ENCODE measurements at regions not wholly inside any gene's neighbourhood (a gene's known extent, or its start where the extent isn't known, plus 50 kb on each side); places are given as distances from the start of the nearest gene placed in this dataset.

GRCh38 chr4:115274545-115274944 is 161.1 kb upstream of the NDST4 start:
- no peaks in the 10 kb centered on the region for H3K36me3 ChIP-seq (replicated peaks in 1 of 2; ENCODE audit: control insufficient read depth in 1 of 2, insufficient read depth in 2 of 2, low read length in 1 of 2)
- H3F3A ChIP-seq (replicated peaks; ENCODE audit: insufficient read depth), result no peaks in the 10 kb centered on the region
- no peaks in the 10 kb centered on the region for H3K79me2 ChIP-seq (ENCODE audit: insufficient read depth)
- POLR2A ChIA-PET, result no interaction called here
- CTCF ChIA-PET, result no interaction called here
- no peaks in the 10 kb centered on the region for H4K20me1 ChIP-seq (ENCODE audit: insufficient read depth)
- no peak overlapping the region for H3K27ac ChIP-seq (ENCODE audit: low read depth in 2 of 2, low read length in 1 of 2)
- no peak overlapping the region for H3K4me2 ChIP-seq
- H3K9me2 ChIP-seq, result no peaks in the 10 kb centered on the region
- no peak overlapping the region for H3K4me3 ChIP-seq (ENCODE audit: low read depth in 2 of 2, low read length in 1 of 2)
- no peak for DNase-seq
- no peaks in the 10 kb centered on the region; a peak in 1 of 4 replicates for H3K4me1 ChIP-seq (ENCODE audit: control insufficient read depth in 1 of 2, insufficient read depth in 2 of 2, low read depth in 1 of 2, low read length in 1 of 2)
- no peak for TF ChIP-seq RFX5 (IDR thresholded peaks at IDR 0.05; ENCODE audit: low read length)
- TF ChIP-seq FOXJ3 (CRISPR knock-in tag; IDR thresholded peaks at IDR 0.05), result no peak
- no peak for TF ChIP-seq MEF2A (IDR thresholded peaks at IDR 0.05; ENCODE audit: borderline replicate concordance, low read depth)
- TF ChIP-seq RXRA (IDR thresholded peaks at IDR 0.05; ENCODE audit: borderline replicate concordance, low read depth), result no peak
- no peak for TF ChIP-seq GABPA (IDR thresholded peaks at IDR 0.05; ENCODE audit: low read depth)
- TF ChIP-seq CTCF (IDR thresholded peaks at IDR 0.05), result no peak
- TF ChIP-seq TCF12 (IDR thresholded peaks at IDR 0.05), result no peak
- TF ChIP-seq RAD21 (IDR thresholded peaks at IDR 0.05; ENCODE audit: low read length), result no peak
- TF ChIP-seq SIN3A (IDR thresholded peaks at IDR 0.05; ENCODE audit: borderline replicate concordance, low read depth, low read length), result no peak
- TF ChIP-seq EP300 (IDR thresholded peaks at IDR 0.05; ENCODE audit: borderline replicate concordance in 1 of 2, low read depth in 1 of 2, low read length in 1 of 2), result no peak
- no peak for TF ChIP-seq GATA2 (CRISPR knock-in tag; IDR thresholded peaks at IDR 0.05)
- TF ChIP-seq SMC3 (IDR thresholded peaks at IDR 0.05; ENCODE audit: low read depth, low read length), result no peak
- TF ChIP-seq NRF1 (IDR thresholded peaks at IDR 0.05; ENCODE audit: low read depth, low read length), result no peak
- no peak for TF ChIP-seq RCOR1 (IDR thresholded peaks at IDR 0.05; ENCODE audit: low read length)
- TF ChIP-seq ELF1 (IDR thresholded peaks at IDR 0.05), result no peak
- TF ChIP-seq MAX (IDR thresholded peaks at IDR 0.05; ENCODE audit: low read depth), result no peak
- no peak for TF ChIP-seq CHD2 (IDR thresholded peaks at IDR 0.05; ENCODE audit: low read length, partially characterized antibody)
- no peak for TF ChIP-seq TAF1 (IDR thresholded peaks at IDR 0.05; ENCODE audit: borderline replicate concordance, low read depth, low read length)
- no peak for TF ChIP-seq ZBTB33 (IDR thresholded peaks at IDR 0.05; ENCODE audit: borderline replicate concordance, low read depth)
- no peak overlapping the region for H3K9ac ChIP-seq
- no peaks in the 10 kb centered on the region for H3K9me3 ChIP-seq
- no peak overlapping the region for H2AFZ ChIP-seq (ENCODE audit: low read depth)
- no peaks in the 10 kb centered on the region for H3K27me3 ChIP-seq (ENCODE audit: insufficient read depth)
